ENCODE measurements at regions not wholly inside any gene's neighbourhood (a gene's known extent, or its start where the extent isn't known, plus 50 kb on each side); places are given as distances from the start of the nearest gene placed in this dataset.

- TF ChIP-seq CTCF (IDR thresholded peaks at IDR 0.05 in 8 of 11, conservative IDR thresholded peaks at IDR 0.05 in 3 of 11) (no peak), POLR2AphosphoS5 (IDR thresholded peaks at IDR 0.05) (no peak)
Measured at GRCh38 chr10:130994845-130995244, 316.7 kb downstream of the TCERG1L start.
